SK-N-SH treated with all-trans-retinoic acid at 6 μM for 48 hours (cell line): ENCODE measurements at regions not wholly inside any gene's neighbourhood (a gene's known extent, or its start where the extent isn't known, plus 50 kb on each side); places are given as distances from the start of the nearest gene placed in this dataset.

Experiments
- ATAC-seq: fragments of 200-7000 bp; cut with Tn5 transposase; 3 replicates; pipeline ENCODE4 v1.9.1; 2020; ENCODE audit warnings: mild to moderate bottlenecking, moderate library complexity
- BACH2 ChIP-seq: fragments of 250-450 bp; sonication (Bioruptor Pico); IDR thresholded peaks from 2 replicates; pipeline ENCODE4 v1.9.0; 2021; ENCODE audit warnings: mild to moderate bottlenecking, borderline replicate concordance
- CSDC2 ChIP-seq: fragments of 250-450 bp; sonication (Bioruptor Pico); IDR thresholded peaks from 2 replicates; pipeline ENCODE4 v1.5.0; 2020; ENCODE audit warnings: mild to moderate bottlenecking, moderate library complexity
- ESRRG ChIP-seq: fragments of 250-450 bp; sonication (Bioruptor Pico); IDR thresholded peaks from 2 replicates; pipeline ENCODE4 v1.6.1; 2021; ENCODE audit warnings: mild to moderate bottlenecking
- GLIS3 ChIP-seq: fragments of 250-450 bp; sonication (Bioruptor Pico); IDR thresholded peaks from 2 replicates; pipeline ENCODE4 v1.5.0; 2020; ENCODE audit warnings: mild to moderate bottlenecking, moderate library complexity
- ISL1 ChIP-seq: fragments of 250-450 bp; sonication (Bioruptor Pico); IDR thresholded peaks from 2 replicates; pipeline ENCODE4 v2.1.2; 2022; ENCODE audit warnings: mild to moderate bottlenecking, moderate library complexity
- PPARA ChIP-seq: fragments of 250-450 bp; sonication (Bioruptor Pico); IDR thresholded peaks from 2 replicates; pipeline ENCODE4 v1.5.0; 2020; ENCODE audit warnings: mild to moderate bottlenecking, borderline replicate concordance
- RARB ChIP-seq: fragments of 250-450 bp; sonication (Bioruptor Pico); IDR thresholded peaks from 2 replicates; pipeline ENCODE4 v1.8.0; 2021; ENCODE audit warnings: mild to moderate bottlenecking, moderate library complexity
- SNAI2 ChIP-seq: fragments of 250-450 bp; sonication (Bioruptor Pico); IDR thresholded peaks from 2 replicates; pipeline ENCODE4 v1.5.0; 2020; ENCODE audit warnings: mild to moderate bottlenecking, moderate library complexity
- TCF4 ChIP-seq: fragments of 250-450 bp; sonication (Bioruptor Pico); IDR thresholded peaks from 2 replicates; pipeline ENCODE4 v1.8.0; 2021; ENCODE audit warnings: mild to moderate bottlenecking, moderate library complexity, borderline replicate concordance
- TOX ChIP-seq: fragments of 250-450 bp; sonication (Bioruptor Pico); IDR thresholded peaks from 2 replicates; pipeline ENCODE4 v1.8.0; 2021; ENCODE audit warnings: mild to moderate bottlenecking, moderate library complexity, borderline replicate concordance
- ZC3H10 ChIP-seq: fragments of 250-450 bp; sonication (Bioruptor Pico); IDR thresholded peaks from 2 replicates; pipeline ENCODE4 v1.5.1; 2021; ENCODE audit warnings: mild to moderate bottlenecking, moderate library complexity
- ZFP3 ChIP-seq: fragments of 250-450 bp; sonication (Bioruptor Pico); IDR thresholded peaks from 2 replicates; pipeline ENCODE4 v1.5.0; 2020; ENCODE audit warnings: mild to moderate bottlenecking, moderate library complexity
- ZFP30 ChIP-seq: fragments of 450-650 bp; formaldehyde crosslinking; IDR thresholded peaks from 2 replicates; pipeline ENCODE4 v1.5.0; 2022; ENCODE audit warnings: mild to moderate bottlenecking, moderate library complexity
- ZNF565 ChIP-seq: fragments of 450-650 bp; formaldehyde crosslinking; conservative IDR thresholded peaks from 2 replicates; pipeline ENCODE4 v1.5.0; 2020; ENCODE audit warnings: low read depth, mild to moderate bottlenecking, moderate library complexity
- ZNF70 ChIP-seq: fragments of 450-650 bp; formaldehyde crosslinking; IDR thresholded peaks from 2 replicates; pipeline ENCODE4 v1.5.0; 2020; ENCODE audit warnings: mild to moderate bottlenecking, moderate library complexity
- ZNF8 ChIP-seq: fragments of 450-650 bp; formaldehyde crosslinking; IDR thresholded peaks from 2 replicates; pipeline ENCODE4 v1.5.0; 2020; ENCODE audit warnings: mild to moderate bottlenecking, moderate library complexity
- TF ChIP-seq, protein P1 (sequence below): fragments of 250-450 bp; sonication (Bioruptor Pico); IDR thresholded peaks from 2 replicates; pipeline ENCODE4 v1.8.0; 2020; ENCODE audit warnings: mild to moderate bottlenecking, moderate library complexity, borderline replicate concordance
- TF ChIP-seq, protein P2 (sequence below): fragments of 250-450 bp; sonication (Bioruptor Pico); IDR thresholded peaks from 2 replicates; pipeline ENCODE4 v1.5.0; 2020; ENCODE audit warnings: mild to moderate bottlenecking, moderate library complexity
- TF ChIP-seq, protein P3 (sequence below): fragments of 250-450 bp; sonication (Bioruptor Pico); IDR thresholded peaks from 2 replicates; pipeline ENCODE4 v1.5.1; 2021; ENCODE audit warnings: mild to moderate bottlenecking, moderate library complexity
- TF ChIP-seq, protein P4 (sequence below): fragments of 250-450 bp; sonication (Bioruptor Pico); IDR thresholded peaks from 2 replicates; pipeline ENCODE4 v1.8.0; 2021; ENCODE audit warnings: low read depth, mild to moderate bottlenecking, moderate library complexity, borderline replicate concordance

DNA sequence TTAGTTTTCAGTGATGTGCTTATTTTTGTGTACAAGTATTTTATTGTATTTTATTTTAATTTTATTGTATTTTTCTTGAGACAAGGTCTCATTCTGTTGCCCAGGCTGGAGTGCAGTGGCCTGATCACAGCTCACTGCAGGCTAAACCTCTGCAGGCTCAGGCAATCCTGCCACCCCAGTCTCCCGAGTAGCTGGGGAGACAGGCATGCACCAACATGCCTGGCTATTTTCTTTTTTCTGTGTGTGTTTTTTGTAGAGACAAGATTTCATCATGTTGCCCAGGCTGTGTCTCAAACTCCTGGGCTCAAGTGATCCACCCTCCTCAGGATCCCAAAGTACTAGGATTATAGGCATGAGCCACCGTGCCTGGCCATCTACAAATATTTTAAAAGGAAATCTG lies 146.3 kb downstream of the MANEA start:
- TF ChIP-seq ESRRG (CRISPR knock-in tag) = no peak
- TF ChIP-seq PPARA (CRISPR knock-in tag) = no peak
- no peak for TF ChIP-seq ZFP3 (CRISPR knock-in tag)
- TF ChIP-seq, protein P1, sequence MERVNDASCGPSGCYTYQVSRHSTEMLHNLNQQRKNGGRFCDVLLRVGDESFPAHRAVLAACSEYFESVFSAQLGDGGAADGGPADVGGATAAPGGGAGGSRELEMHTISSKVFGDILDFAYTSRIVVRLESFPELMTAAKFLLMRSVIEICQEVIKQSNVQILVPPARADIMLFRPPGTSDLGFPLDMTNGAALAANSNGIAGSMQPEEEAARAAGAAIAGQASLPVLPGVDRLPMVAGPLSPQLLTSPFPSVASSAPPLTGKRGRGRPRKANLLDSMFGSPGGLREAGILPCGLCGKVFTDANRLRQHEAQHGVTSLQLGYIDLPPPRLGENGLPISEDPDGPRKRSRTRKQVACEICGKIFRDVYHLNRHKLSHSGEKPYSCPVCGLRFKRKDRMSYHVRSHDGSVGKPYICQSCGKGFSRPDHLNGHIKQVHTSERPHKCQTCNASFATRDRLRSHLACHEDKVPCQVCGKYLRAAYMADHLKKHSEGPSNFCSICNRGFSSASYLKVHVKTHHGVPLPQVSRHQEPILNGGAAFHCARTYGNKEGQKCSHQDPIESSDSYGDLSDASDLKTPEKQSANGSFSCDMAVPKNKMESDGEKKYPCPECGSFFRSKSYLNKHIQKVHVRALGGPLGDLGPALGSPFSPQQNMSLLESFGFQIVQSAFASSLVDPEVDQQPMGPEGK (CRISPR knock-in tag) = no peak
- TF ChIP-seq, protein P2, sequence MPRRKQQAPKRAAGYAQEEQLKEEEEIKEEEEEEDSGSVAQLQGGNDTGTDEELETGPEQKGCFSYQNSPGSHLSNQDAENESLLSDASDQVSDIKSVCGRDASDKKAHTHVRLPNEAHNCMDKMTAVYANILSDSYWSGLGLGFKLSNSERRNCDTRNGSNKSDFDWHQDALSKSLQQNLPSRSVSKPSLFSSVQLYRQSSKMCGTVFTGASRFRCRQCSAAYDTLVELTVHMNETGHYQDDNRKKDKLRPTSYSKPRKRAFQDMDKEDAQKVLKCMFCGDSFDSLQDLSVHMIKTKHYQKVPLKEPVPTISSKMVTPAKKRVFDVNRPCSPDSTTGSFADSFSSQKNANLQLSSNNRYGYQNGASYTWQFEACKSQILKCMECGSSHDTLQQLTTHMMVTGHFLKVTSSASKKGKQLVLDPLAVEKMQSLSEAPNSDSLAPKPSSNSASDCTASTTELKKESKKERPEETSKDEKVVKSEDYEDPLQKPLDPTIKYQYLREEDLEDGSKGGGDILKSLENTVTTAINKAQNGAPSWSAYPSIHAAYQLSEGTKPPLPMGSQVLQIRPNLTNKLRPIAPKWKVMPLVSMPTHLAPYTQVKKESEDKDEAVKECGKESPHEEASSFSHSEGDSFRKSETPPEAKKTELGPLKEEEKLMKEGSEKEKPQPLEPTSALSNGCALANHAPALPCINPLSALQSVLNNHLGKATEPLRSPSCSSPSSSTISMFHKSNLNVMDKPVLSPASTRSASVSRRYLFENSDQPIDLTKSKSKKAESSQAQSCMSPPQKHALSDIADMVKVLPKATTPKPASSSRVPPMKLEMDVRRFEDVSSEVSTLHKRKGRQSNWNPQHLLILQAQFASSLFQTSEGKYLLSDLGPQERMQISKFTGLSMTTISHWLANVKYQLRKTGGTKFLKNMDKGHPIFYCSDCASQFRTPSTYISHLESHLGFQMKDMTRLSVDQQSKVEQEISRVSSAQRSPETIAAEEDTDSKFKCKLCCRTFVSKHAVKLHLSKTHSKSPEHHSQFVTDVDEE (CRISPR knock-in tag) = no peak
- TF ChIP-seq BACH2 (CRISPR knock-in tag) = no peak
- no peak for TF ChIP-seq ISL1
- TF ChIP-seq TCF4 = no peak
- no peak for TF ChIP-seq ZNF70 (CRISPR knock-in tag)
- TF ChIP-seq ZNF565 (CRISPR knock-in tag) = no peak
- TF ChIP-seq TOX = no peak
- no peak for TF ChIP-seq ZFP30 (CRISPR knock-in tag)
- TF ChIP-seq, protein P3, sequence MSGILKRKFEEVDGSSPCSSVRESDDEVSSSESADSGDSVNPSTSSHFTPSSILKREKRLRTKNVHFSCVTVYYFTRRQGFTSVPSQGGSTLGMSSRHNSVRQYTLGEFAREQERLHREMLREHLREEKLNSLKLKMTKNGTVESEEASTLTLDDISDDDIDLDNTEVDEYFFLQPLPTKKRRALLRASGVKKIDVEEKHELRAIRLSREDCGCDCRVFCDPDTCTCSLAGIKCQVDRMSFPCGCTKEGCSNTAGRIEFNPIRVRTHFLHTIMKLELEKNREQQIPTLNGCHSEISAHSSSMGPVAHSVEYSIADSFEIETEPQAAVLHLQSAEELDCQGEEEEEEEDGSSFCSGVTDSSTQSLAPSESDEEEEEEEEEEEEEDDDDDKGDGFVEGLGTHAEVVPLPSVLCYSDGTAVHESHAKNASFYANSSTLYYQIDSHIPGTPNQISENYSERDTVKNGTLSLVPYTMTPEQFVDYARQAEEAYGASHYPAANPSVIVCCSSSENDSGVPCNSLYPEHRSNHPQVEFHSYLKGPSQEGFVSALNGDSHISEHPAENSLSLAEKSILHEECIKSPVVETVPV = no peak
- no peak for TF ChIP-seq ZC3H10 (CRISPR knock-in tag)
- TF ChIP-seq, all 23 proteins: peak for 0
- ATAC-seq = no peak

DNA sequence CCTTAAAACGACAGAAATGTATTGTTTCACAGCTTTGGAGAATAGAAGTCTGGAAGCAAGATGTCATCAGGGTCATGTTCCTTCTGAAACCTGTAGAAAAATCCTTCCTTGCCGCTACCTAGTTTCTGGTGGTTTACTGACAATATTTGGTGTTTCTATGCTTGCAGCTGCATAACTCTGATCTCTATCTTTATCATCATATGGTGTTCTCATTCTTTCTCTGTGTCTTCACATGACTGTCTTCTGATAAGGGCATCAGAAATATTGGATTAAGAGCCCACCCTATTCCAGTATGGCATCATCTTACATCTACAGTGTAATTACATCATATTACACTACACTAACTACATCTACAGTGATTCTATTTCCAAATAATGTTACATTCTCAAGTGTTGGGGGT lies 148.0 kb downstream of the MANEA start:
- no peak for ATAC-seq
- TF ChIP-seq CSDC2 (CRISPR knock-in tag) (no peak), PPARA (CRISPR knock-in tag) (no peak), RARB (CRISPR knock-in tag) (no peak), GLIS3 (CRISPR knock-in tag) (no peak), ZNF8 (CRISPR knock-in tag) (no peak), TOX (no peak), SNAI2 (no peak), ZFP30 (CRISPR knock-in tag) (no peak), ZC3H10 (CRISPR knock-in tag) (no peak), ZNF565 (CRISPR knock-in tag) (no peak)
- TF ChIP-seq, protein P4, sequence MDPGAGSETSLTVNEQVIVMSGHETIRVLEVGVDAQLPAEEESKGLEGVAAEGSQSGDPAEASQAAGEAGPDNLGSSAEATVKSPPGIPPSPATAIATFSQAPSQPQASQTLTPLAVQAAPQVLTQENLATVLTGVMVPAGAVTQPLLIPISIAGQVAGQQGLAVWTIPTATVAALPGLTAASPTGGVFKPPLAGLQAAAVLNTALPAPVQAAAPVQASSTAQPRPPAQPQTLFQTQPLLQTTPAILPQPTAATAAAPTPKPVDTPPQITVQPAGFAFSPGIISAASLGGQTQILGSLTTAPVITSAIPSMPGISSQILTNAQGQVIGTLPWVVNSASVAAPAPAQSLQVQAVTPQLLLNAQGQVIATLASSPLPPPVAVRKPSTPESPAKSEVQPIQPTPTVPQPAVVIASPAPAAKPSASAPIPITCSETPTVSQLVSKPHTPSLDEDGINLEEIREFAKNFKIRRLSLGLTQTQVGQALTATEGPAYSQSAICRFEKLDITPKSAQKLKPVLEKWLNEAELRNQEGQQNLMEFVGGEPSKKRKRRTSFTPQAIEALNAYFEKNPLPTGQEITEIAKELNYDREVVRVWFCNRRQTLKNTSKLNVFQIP = no peak
- TF ChIP-seq, protein P3 = no peak
- TF ChIP-seq, protein P1 (CRISPR knock-in tag) = no peak
- TF ChIP-seq, protein P2 (CRISPR knock-in tag) = no peak
